PFSK-1 (cell line): ENCODE measurements at regions not wholly inside any gene's neighbourhood (a gene's known extent, or its start where the extent isn't known, plus 50 kb on each side); places are given as distances from the start of the nearest gene placed in this dataset.

Experiments used
- FOXP2 ChIP-seq: optimal IDR thresholded peaks from 2 replicates; pipeline ENCODE3; 2011; ENCODE audit warnings: borderline replicate concordance, control low read depth, inconsistent platforms; ENCODE audit not compliant: insufficient read depth; ENCODE audit errors: extremely low read length, extremely low read depth
- POLR2AphosphoS5 ChIP-seq: IDR thresholded peaks from 2 replicates; pipeline ENCODE4 v1.6.1; 2012; ENCODE audit warnings: low read depth, mild to moderate bottlenecking, control low read depth, low read length, moderate library complexity
- SIN3A ChIP-seq: IDR thresholded peaks from 2 replicates; pipeline ENCODE4 v1.6.1; 2012; ENCODE audit warnings: mild to moderate bottlenecking, low read length, moderate library complexity, borderline replicate concordance; ENCODE audit not compliant: insufficient read depth
- TAF1 ChIP-seq: IDR thresholded peaks from 2 replicates; pipeline ENCODE4 v1.6.1; 2012; ENCODE audit warnings: low read length, control low read depth, borderline replicate concordance; ENCODE audit not compliant: insufficient read depth
- TF ChIP-seq, protein P1 (sequence below), 2 experiments: IDR thresholded peaks; 2 replicates each; pipeline versions ENCODE4 v1.6.1 to v1.8.0; 2011 to 2012; ENCODE audit warnings: low read depth in 2 of 2, low read length in 2 of 2, control low read depth in 1 of 2, inconsistent platforms in 1 of 2, mild to moderate bottlenecking in 1 of 2, moderate library complexity in 1 of 2; ENCODE audit not compliant: insufficient read depth in 1 of 2

GRCh38 chr15:69815793-69816192 lies 281.9 kb downstream of the TLE3 start:
- TF ChIP-seq SIN3A (no peak), FOXP2 (no peak), TAF1 (no peak), POLR2AphosphoS5 (no peak)
- TF ChIP-seq, protein P1, sequence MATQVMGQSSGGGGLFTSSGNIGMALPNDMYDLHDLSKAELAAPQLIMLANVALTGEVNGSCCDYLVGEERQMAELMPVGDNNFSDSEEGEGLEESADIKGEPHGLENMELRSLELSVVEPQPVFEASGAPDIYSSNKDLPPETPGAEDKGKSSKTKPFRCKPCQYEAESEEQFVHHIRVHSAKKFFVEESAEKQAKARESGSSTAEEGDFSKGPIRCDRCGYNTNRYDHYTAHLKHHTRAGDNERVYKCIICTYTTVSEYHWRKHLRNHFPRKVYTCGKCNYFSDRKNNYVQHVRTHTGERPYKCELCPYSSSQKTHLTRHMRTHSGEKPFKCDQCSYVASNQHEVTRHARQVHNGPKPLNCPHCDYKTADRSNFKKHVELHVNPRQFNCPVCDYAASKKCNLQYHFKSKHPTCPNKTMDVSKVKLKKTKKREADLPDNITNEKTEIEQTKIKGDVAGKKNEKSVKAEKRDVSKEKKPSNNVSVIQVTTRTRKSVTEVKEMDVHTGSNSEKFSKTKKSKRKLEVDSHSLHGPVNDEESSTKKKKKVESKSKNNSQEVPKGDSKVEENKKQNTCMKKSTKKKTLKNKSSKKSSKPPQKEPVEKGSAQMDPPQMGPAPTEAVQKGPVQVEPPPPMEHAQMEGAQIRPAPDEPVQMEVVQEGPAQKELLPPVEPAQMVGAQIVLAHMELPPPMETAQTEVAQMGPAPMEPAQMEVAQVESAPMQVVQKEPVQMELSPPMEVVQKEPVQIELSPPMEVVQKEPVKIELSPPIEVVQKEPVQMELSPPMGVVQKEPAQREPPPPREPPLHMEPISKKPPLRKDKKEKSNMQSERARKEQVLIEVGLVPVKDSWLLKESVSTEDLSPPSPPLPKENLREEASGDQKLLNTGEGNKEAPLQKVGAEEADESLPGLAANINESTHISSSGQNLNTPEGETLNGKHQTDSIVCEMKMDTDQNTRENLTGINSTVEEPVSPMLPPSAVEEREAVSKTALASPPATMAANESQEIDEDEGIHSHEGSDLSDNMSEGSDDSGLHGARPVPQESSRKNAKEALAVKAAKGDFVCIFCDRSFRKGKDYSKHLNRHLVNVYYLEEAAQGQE (IDR thresholded peaks at IDR 0.05; ENCODE audit: insufficient read depth in 1 of 2, low read depth in 2 of 2, low read length in 2 of 2), result no peak

- no peak for TF ChIP-seq SIN3A
- TF ChIP-seq, protein P1 (IDR thresholded peaks at IDR 0.05; ENCODE audit: insufficient read depth in 1 of 2, low read depth in 2 of 2, low read length in 2 of 2), result no peak
- TF ChIP-seq TAF1, result no peak
- no peak for TF ChIP-seq FOXP2
- TF ChIP-seq POLR2AphosphoS5, result no peak
Measured at GRCh38 chr15:69816522-69816921, 281.2 kb downstream of the TLE3 start.

DNA sequence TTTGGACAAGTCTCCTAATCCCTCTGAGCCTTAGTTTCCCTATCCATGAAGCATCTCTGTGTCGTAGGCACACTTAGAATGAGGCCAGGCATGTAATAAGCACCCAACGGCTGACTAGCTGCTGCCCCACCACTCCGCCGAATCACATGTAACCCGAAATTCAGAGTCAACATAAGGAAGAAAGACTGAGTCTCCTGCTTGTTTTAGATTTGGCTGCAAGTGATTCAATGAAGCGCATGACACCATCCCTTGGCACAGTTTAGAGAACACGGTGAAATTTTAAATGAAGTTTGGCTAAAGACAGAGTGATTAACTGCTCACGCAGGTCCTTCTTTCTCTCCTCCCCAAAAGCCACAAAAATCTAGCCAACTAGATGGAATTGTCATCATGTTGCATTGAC lies 279.2 kb downstream of the TLE3 start:
- TF ChIP-seq FOXP2 (no peak), TAF1 (no peak), POLR2AphosphoS5 (no peak), SIN3A (no peak)
- TF ChIP-seq, protein P1 (IDR thresholded peaks at IDR 0.05; ENCODE audit: insufficient read depth in 1 of 2, low read depth in 2 of 2, low read length in 2 of 2), result no peak

DNA sequence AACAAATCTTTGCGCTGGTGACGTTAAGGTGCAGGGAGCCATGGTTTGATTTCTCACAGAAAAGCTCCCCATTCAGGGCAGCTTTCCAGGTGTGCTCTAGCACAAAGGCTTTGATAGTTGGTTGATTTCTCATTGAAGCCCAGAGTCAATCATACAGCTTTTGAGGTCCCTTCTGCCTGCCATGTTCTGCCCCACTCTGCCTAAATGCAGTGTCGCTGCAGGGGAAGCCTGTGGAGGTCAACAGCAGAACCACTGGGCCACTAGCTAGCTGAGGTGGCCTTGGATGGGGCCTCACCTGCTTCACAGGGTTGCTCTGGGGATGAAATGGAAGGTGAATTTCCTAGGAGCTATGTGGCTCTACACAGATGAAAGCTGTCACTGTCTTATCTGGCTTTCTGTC lies 278.3 kb downstream of the TLE3 start:
- TF ChIP-seq POLR2AphosphoS5, result no peak

DNA sequence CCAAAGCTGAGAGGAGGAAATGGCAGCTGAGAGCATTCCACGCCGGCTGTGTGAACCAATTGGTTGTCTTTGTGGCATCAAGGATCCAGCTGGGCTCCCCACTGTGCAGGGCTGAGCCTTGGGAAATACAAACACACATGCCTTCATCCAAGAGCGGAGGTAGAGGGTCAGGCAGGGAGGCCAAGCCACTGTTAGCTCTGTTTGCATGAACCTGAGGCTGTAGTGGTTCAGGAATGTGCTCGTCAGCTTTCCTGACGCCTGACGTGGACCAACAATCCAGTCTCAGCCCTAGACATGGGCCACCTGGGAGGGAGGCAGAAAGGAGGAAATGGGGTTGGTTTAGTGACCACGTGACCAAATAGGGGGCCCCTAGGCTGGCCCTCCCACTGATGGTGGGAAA lies 276.9 kb downstream of the TLE3 start:
- TF ChIP-seq, protein P1 (IDR thresholded peaks at IDR 0.05; ENCODE audit: insufficient read depth in 1 of 2, low read depth in 2 of 2, low read length in 2 of 2), result no peak
- no peak for TF ChIP-seq FOXP2
- no peak for TF ChIP-seq TAF1
- no peak for TF ChIP-seq POLR2AphosphoS5
- no peak for TF ChIP-seq SIN3A
